ENCODE measurements at regions not wholly inside any gene's neighbourhood (a gene's known extent, or its start where the extent isn't known, plus 50 kb on each side); places are given as distances from the start of the nearest gene placed in this dataset.

DNA sequence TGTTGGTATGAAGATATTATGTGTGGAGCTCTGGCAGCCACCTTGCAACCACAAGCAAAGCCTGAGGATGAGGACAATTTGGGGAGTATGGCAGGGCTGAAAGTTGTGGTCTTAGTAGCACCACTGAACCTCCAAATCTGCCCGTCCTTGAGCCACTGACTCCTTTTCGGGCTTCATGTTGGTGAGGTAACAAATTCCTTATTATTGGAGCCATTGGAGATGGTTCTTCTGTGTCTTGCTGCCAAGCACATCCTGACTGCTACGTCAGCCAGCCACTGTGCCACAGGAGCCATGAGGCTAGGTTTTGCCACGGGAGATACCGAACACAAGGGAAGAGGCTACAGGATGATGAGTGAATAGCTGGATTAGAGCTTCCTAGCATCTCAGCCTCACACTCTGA, 201.6 kb downstream of the BMP7 start:
- Histone ChIP-seq H3K36me3 (no peaks in the 10 kb centered on the region), H3K4me3 (no peak overlapping the region), H3K27me3 (ENCODE audit: low read depth) (no peaks in the 10 kb centered on the region), H3K4me1 (no peaks in the 10 kb centered on the region), H3K27ac (replicated peaks) (no peak overlapping the region), H3K9me3 (replicated peaks) (no peaks in the 10 kb centered on the region)
- DNase-seq = no peak
- intact Hi-C loops (cut with micrococcal nuclease) = no loop called here
- TF ChIP-seq CTCF (IDR thresholded peaks at IDR 0.05; ENCODE audit: borderline replicate concordance) = no peak

GRCh38 chr20:57065646-57066045, 200.8 kb downstream of the BMP7 start:
- Histone ChIP-seq H3K9me3 (replicated peaks) (no peaks in the 10 kb centered on the region), H3K27ac (replicated peaks) (no peak overlapping the region), H3K4me1 (no peaks in the 10 kb centered on the region), H3K27me3 (ENCODE audit: low read depth) (no peaks in the 10 kb centered on the region), H3K36me3 (no peaks in the 10 kb centered on the region), H3K4me3 (no peak overlapping the region)
- TF ChIP-seq CTCF (IDR thresholded peaks at IDR 0.05; ENCODE audit: borderline replicate concordance) = no peak
- DNase-seq = no peak
- intact Hi-C loops (cut with micrococcal nuclease) = no loop called here

DNA sequence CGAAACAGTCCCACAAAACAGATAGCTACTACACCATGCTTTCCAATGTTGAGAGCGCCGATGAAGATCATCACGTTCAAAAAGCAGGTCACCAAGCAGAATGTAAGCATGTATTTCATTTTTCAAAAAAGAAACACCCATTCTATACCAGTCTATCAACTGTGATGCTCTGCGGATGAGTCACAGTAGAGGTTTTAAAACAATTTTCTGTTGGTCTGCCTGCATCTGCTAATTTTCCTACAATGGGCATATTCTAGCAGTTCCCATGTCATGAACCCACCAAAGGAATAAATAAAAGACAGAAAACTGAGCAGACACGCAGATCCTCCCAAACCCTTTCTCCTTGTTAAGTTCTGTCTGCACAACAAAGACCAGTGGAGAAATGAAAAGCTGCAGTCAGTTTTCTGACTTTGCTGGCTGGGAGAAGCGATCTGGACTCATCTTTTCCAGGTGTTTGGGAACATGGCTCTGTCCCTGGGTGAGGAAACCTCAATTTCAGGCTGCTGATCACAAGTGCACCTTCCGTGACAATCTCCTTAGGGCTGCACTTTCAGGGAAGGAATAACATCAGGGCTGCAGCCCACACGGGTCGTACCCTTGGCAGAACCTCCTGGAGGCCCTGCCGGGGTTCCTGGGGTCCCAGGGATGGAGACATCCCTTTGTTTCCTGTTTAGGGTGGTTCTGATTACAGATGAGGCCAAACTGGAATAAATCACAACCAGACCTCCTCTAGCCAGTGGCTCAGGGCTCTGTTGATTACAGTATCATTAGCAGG, 200.1 kb downstream of the BMP7 start:
- no peak for TF ChIP-seq CTCF (IDR thresholded peaks at IDR 0.05; ENCODE audit: borderline replicate concordance)
- Histone ChIP-seq H3K27ac (replicated peaks) (no peak overlapping the region), H3K4me3 (no peak overlapping the region), H3K36me3 (no peaks in the 10 kb centered on the region), H3K9me3 (replicated peaks) (no peaks in the 10 kb centered on the region), H3K27me3 (ENCODE audit: low read depth) (no peaks in the 10 kb centered on the region), H3K4me1 (peaks cover 5% of the 10 kb centered on the region)
- intact Hi-C loops (cut with micrococcal nuclease) = no loop called here
- DNase-seq = no peak

- no peak for TF ChIP-seq CTCF (IDR thresholded peaks at IDR 0.05; ENCODE audit: borderline replicate concordance)
Observed at GRCh38 chr20:57069442-57069841, 197.0 kb downstream of the BMP7 start.

GRCh38 chr20:57070296-57070695, 196.1 kb downstream of the BMP7 start:
- Histone ChIP-seq H3K36me3 (no peaks in the 10 kb centered on the region), H3K27me3 (ENCODE audit: low read depth) (peaks cover 20% of the 10 kb centered on the region), H3K4me3 (no peak overlapping the region), H3K9me3 (replicated peaks) (no peaks in the 10 kb centered on the region), H3K4me1 (peaks cover 6% of the 10 kb centered on the region), H3K27ac (replicated peaks) (no peak overlapping the region)
- intact Hi-C loops (cut with micrococcal nuclease) = no loop called here
- no peak for TF ChIP-seq CTCF (IDR thresholded peaks at IDR 0.05; ENCODE audit: borderline replicate concordance)
- DNase-seq = no peak

More at GRCh38 chr20:57069442-57069841, 197.0 kb downstream of the BMP7 start:
- intact Hi-C loops (cut with micrococcal nuclease) = no loop called here
- H3K9me3 ChIP-seq (replicated peaks) = no peaks in the 10 kb centered on the region
- H3K4me1 ChIP-seq = peaks cover 6% of the 10 kb centered on the region
- no peak for DNase-seq
- H3K27me3 ChIP-seq (ENCODE audit: low read depth) = peaks cover 12% of the 10 kb centered on the region
- H3K4me3 ChIP-seq = no peak overlapping the region
- no peaks in the 10 kb centered on the region for H3K36me3 ChIP-seq
- H3K27ac ChIP-seq (replicated peaks) = no peak overlapping the region
